Muscle layer of colon (tissue), 2 donors: ENCODE measurements at regions not wholly inside any gene's neighbourhood (a gene's known extent, or its start where the extent isn't known, plus 50 kb on each side); places are given as distances from the start of the nearest gene placed in this dataset.

Experiments
- H3K27ac ChIP-seq: one replicate; pipeline ENCODE4 v1.7.0; 2013; ENCODE audit warnings: low read depth, mild to moderate bottlenecking, low read length, moderate library complexity
- H3K27me3 ChIP-seq, 2 donors: one replicate each; pipeline ENCODE4 v1.7.0; 2013; ENCODE audit warnings: low read length in 2 of 2, mild to moderate bottlenecking in 2 of 2; ENCODE audit not compliant: insufficient read depth in 2 of 2, control insufficient read depth in 1 of 2
- H3K36me3 ChIP-seq: one replicate; pipeline ENCODE4 v1.7.0; 2013; ENCODE audit warnings: mild to moderate bottlenecking, low read length; ENCODE audit not compliant: insufficient read depth
- H3K4me1 ChIP-seq: one replicate; pipeline ENCODE4 v1.7.0; 2013; ENCODE audit warnings: mild to moderate bottlenecking, low read length; ENCODE audit not compliant: insufficient read depth
- H3K4me3 ChIP-seq, 2 donors: one replicate each; pipeline ENCODE4 v1.7.0; 2013; ENCODE audit warnings: low read length in 2 of 2, low read depth in 1 of 2, mild to moderate bottlenecking in 1 of 2, moderate library complexity in 1 of 2
- H3K9ac ChIP-seq: one replicate; pipeline ENCODE4 v1.7.0; 2013; ENCODE audit warnings: low read length
- H3K9me3 ChIP-seq: one replicate; pipeline ENCODE4 v1.7.0; 2013; ENCODE audit warnings: mild to moderate bottlenecking, low read length
- donor health status: abdominal sarcoma.
- donor health status: Adenocarcinoma of cecum.

GRCh38 chr6:150715133-150715532 is 115.4 kb downstream of the PLEKHG1 start:
- no peaks in the 10 kb centered on the region for H3K27me3 ChIP-seq
- H3K4me1 ChIP-seq, result peaks cover 12% of the 10 kb centered on the region
- H3K9me3 ChIP-seq, result no peaks in the 10 kb centered on the region
- H3K36me3 ChIP-seq, result no peaks in the 10 kb centered on the region
- H3K9ac ChIP-seq, result no peak overlapping the region
- no peak overlapping the region for H3K4me3 ChIP-seq
- H3K27ac ChIP-seq, result no peak overlapping the region

GRCh38 chr6:150717419-150717818 is 117.7 kb downstream of the PLEKHG1 start:
- Histone ChIP-seq H3K9me3 (no peaks in the 10 kb centered on the region), H3K4me1 (peaks cover 4% of the 10 kb centered on the region), H3K4me3 (no peak overlapping the region), H3K27ac (no peak overlapping the region), H3K27me3 (no peaks in the 10 kb centered on the region), H3K36me3 (no peaks in the 10 kb centered on the region), H3K9ac (no peak overlapping the region)

GRCh38 chr6:150719099-150719766 is 119.5 kb downstream of the PLEKHG1 start:
- no peaks in the 10 kb centered on the region for H3K9me3 ChIP-seq
- H3K36me3 ChIP-seq, result no peaks in the 10 kb centered on the region
- H3K27ac ChIP-seq, result no peak overlapping the region
- H3K4me3 ChIP-seq, result no peak overlapping the region
- H3K27me3 ChIP-seq, result no peaks in the 10 kb centered on the region
- no peak overlapping the region for H3K9ac ChIP-seq
- no peaks in the 10 kb centered on the region for H3K4me1 ChIP-seq

- Histone ChIP-seq H3K9me3 (no peaks in the 10 kb centered on the region), H3K27ac (no peak overlapping the region), H3K27me3 (no peaks in the 10 kb centered on the region), H3K4me1 (no peaks in the 10 kb centered on the region), H3K36me3 (no peaks in the 10 kb centered on the region), H3K9ac (no peak overlapping the region), H3K4me3 (no peak overlapping the region)
Measured at GRCh38 chr6:150719831-150720230, 120.1 kb downstream of the PLEKHG1 start.

- no peaks in the 10 kb centered on the region for H3K4me1 ChIP-seq
- no peak overlapping the region for H3K4me3 ChIP-seq
- H3K9ac ChIP-seq, result no peak overlapping the region
- no peaks in the 10 kb centered on the region for H3K9me3 ChIP-seq
- no peaks in the 10 kb centered on the region for H3K27me3 ChIP-seq
- no peaks in the 10 kb centered on the region for H3K36me3 ChIP-seq
- no peak overlapping the region for H3K27ac ChIP-seq
Measured at GRCh38 chr6:150720774-150721233, 121.1 kb downstream of the PLEKHG1 start.

GRCh38 chr6:150721418-150722266 is 122.0 kb downstream of the PLEKHG1 start:
- H3K4me1 ChIP-seq, result no peaks in the 10 kb centered on the region
- no peaks in the 10 kb centered on the region for H3K36me3 ChIP-seq
- no peak overlapping the region for H3K9ac ChIP-seq
- no peak overlapping the region for H3K4me3 ChIP-seq
- H3K27ac ChIP-seq, result no peak overlapping the region
- H3K9me3 ChIP-seq, result no peaks in the 10 kb centered on the region
- H3K27me3 ChIP-seq, result no peaks in the 10 kb centered on the region

- Histone ChIP-seq H3K9me3 (no peaks in the 10 kb centered on the region), H3K27me3 (no peaks in the 10 kb centered on the region), H3K27ac (no peak overlapping the region), H3K4me1 (no peaks in the 10 kb centered on the region), H3K4me3 (no peak overlapping the region), H3K9ac (no peak overlapping the region), H3K36me3 (no peaks in the 10 kb centered on the region)
Measured at GRCh38 chr6:150722614-150723344, 123.1 kb downstream of the PLEKHG1 start.

- Histone ChIP-seq H3K4me3 (no peak overlapping the region), H3K9ac (no peak overlapping the region), H3K27ac (no peak overlapping the region), H3K27me3 (no peaks in the 10 kb centered on the region), H3K9me3 (no peaks in the 10 kb centered on the region), H3K4me1 (no peaks in the 10 kb centered on the region), H3K36me3 (no peaks in the 10 kb centered on the region)
Measured at GRCh38 chr6:150723345-150723658, 123.6 kb downstream of the PLEKHG1 start.

GRCh38 chr6:150723857-150724256 is 124.2 kb downstream of the PLEKHG1 start:
- H3K27ac ChIP-seq, result no peak overlapping the region
- H3K4me3 ChIP-seq, result no peak overlapping the region
- no peaks in the 10 kb centered on the region for H3K27me3 ChIP-seq
- H3K9ac ChIP-seq, result no peak overlapping the region
- H3K4me1 ChIP-seq, result no peaks in the 10 kb centered on the region
- H3K36me3 ChIP-seq, result no peaks in the 10 kb centered on the region
- no peaks in the 10 kb centered on the region for H3K9me3 ChIP-seq

GRCh38 chr6:150725795-150726194 is 126.1 kb downstream of the PLEKHG1 start:
- Histone ChIP-seq H3K9ac (no peak overlapping the region), H3K36me3 (no peaks in the 10 kb centered on the region), H3K9me3 (no peaks in the 10 kb centered on the region), H3K4me3 (no peak overlapping the region), H3K27ac (no peak overlapping the region), H3K27me3 (no peaks in the 10 kb centered on the region), H3K4me1 (no peaks in the 10 kb centered on the region)

- Histone ChIP-seq H3K27ac (no peak overlapping the region), H3K27me3 (no peaks in the 10 kb centered on the region), H3K4me3 (no peak overlapping the region), H3K36me3 (peaks cover 3% of the 10 kb centered on the region), H3K9me3 (no peaks in the 10 kb centered on the region), H3K4me1 (no peaks in the 10 kb centered on the region), H3K9ac (no peak overlapping the region)
Measured at GRCh38 chr6:150729188-150729748, 129.6 kb downstream of the PLEKHG1 start.
